NCI-H524 treated with DMSO at 0.1 percent for 48 hours (cell line): ENCODE measurements at regions not wholly inside any gene's neighbourhood (a gene's known extent, or its start where the extent isn't known, plus 50 kb on each side); places are given as distances from the start of the nearest gene placed in this dataset.
"Not testable (repeated sequence)": the region's sequence is repeated elsewhere in the genome, so short reads cannot be mapped to it uniquely, and the experiment has no call there.

ENCODE experiments used
- DNase-seq: peaks from one replicate; lab custom pipeline; 2025; lab: John Stamatoyannopoulos, UW

GRCh38 chr3:18730491-18730890 lies 305.4 kb upstream of the SATB1 start:
- DNase-seq = no peak

DNA sequence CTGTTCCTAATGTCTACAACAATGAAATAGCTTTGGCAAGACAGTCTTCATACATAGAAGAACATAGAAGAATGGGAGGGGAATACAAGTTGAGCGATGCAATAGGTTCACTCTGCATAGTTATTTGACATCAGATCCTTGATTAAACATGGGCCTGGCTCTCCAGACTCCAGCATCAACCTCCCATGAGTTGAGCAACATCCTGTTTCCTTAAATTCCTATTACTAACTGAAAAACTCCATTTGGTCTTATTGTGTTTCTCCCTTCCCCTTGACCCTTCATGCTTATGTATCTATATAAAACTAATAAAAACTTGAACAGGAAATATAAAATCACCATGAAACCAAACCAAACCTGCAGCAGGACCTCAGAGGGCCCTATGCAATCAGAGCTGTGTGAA lies 304.5 kb upstream of the SATB1 start:
- DNase-seq = no peak

- no peak for DNase-seq
Observed at GRCh38 chr3:18725668-18726407, 300.7 kb upstream of the SATB1 start.

DNA sequence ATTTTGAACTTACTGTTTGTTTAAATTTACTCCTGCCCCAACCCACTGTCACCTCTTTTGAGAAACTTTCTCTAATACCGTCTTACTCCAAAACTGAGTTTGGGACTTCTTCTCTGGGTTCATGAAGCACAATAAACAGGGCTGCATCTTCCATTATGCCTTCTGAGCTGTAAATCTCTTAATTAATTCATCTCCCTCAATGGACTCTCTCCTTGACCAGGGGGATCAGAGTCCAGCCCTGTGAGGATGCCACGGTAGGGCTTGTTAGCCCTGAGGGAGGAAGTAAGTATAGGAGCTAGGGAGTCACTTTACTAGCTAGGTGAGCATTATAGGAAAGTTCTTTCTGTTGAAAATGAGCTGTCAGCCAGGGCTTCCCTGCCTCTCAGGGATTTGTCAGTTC lies 299.3 kb upstream of the SATB1 start:
- no peak for DNase-seq

DNA sequence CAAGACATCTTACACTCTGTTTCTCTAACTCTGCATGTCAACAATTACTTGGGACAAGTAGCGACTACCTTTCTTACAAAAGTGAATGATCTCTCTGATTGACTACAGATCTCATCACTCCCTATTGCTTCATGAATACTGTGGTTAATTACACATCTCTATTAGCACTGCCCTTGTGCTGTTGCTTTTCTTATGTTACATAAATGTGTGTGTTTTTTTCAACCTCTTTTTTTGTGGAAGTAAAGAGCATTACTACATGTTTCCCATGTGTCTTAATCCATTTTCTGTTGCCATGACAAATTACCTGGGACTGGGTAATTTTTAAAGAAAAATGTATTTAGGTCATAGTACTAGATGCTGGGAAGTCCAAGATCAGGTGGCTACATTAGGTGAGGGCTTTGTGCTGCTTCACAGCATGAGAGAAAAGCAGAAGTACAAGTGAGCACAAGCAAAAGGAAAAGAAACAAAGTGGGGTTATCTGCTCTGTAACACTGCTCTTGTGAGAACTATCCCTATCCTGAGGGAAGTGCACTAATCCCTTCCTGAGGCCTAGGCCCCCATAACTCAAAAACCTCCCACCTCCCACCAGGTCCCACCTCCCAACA lies 298.2 kb upstream of the SATB1 start:
- no peak for DNase-seq

GRCh38 chr3:18720543-18720942 lies 295.4 kb upstream of the SATB1 start:
- no peak for DNase-seq

GRCh38 chr3:18717598-18717997 lies 292.5 kb upstream of the SATB1 start:
- DNase-seq = no peak

GRCh38 chr3:18716821-18717220 lies 291.7 kb upstream of the SATB1 start:
- no peak for DNase-seq

DNA sequence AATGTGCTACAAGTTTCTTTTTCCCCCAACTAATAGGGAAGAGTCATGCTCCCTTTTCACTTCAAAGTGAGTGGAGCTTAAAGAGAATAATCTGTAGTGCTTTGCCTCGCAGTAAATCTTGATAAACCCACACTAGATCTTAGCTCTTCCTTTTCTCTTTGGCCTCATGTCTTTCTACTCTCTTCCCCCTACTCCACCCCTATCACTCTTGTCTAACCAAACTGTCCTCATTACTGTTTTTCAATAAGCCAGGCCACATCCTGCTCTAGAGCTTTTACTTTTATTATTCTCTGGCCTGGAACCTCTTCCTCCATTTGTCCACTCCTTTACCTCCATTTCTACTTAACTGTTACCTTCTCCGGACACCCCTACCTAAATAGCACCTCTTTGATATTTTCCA lies 291.0 kb upstream of the SATB1 start:
- no peak for DNase-seq

DNA sequence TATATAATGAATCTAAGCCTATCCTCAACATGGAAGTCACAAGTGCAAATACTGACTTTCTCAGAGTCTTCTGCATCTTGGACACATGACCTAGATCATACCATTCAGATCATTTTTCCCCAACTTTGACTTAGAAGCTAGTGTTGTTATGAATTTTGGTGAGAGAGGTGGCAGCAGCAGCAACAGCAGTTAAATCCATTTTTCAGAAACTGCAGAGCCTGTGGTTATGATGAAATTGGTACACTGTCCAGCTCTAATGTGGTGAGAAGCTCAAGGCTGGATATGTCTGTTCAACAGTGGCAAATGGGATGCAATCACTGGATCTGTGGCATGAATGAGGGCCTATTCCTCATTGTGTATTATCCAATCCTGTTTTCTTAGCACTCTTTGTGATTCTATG lies 290.1 kb upstream of the SATB1 start:
- DNase-seq = no peak

DNA sequence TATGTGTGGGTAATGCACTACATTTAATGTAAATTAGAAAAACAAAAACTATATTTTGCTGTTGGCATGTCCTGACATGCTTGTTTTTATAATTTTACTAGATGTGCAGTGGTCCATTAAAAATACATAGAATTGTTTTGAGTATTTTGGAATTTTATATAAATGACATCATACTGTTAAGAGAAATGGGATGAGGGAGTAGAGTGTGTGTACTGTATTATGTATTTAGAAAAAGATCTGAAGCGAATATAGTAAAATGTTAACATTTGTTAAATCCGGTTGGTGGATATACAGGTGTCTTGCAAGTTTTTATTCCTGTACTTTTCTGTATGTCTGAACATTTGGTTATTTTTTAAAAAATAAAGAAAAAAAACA lies 288.4 kb upstream of the SATB1 start:
- no peak for DNase-seq

- DNase-seq = no peak
Observed at GRCh38 chr3:18712713-18713576, 287.8 kb upstream of the SATB1 start.

DNA sequence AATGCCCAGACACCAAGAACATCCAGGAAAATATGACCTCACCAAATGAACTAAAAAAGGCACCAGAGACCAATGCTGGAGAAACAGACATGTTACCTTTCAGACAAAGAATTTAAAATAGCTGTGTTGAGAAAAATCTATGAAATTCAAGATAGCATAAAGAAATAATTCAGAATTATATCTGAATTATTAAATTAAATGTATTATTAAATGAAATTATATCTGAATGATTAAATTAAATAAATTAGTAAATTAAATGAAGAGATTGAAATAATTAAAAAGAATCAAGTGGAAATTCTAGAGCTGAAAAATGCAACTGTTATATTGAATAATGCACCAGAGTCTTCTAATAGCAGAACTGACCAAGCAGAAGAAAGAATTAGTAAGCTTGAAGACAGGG lies 279.2 kb upstream of the SATB1 start:
- no peak for DNase-seq

DNA sequence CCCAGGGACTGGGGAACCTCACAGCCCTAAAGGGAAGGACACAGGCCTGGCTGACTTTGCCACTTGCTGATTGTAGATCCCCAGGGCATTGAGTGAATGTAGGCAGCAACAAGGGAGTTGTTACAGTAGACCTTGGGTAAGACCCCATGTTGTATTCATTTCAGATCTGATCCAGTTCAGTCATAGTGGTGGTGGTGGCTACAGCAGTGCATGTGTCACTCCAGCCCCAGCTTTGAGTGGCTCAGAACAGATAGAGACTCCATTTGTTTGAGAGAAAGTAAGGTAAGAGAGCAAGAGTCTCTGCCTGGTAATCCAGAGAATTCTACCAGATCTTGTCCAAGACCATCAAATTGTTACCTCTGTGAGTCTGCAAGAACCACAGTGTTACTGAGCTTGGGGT lies 278.7 kb upstream of the SATB1 start:
- DNase-seq = no peak

DNA sequence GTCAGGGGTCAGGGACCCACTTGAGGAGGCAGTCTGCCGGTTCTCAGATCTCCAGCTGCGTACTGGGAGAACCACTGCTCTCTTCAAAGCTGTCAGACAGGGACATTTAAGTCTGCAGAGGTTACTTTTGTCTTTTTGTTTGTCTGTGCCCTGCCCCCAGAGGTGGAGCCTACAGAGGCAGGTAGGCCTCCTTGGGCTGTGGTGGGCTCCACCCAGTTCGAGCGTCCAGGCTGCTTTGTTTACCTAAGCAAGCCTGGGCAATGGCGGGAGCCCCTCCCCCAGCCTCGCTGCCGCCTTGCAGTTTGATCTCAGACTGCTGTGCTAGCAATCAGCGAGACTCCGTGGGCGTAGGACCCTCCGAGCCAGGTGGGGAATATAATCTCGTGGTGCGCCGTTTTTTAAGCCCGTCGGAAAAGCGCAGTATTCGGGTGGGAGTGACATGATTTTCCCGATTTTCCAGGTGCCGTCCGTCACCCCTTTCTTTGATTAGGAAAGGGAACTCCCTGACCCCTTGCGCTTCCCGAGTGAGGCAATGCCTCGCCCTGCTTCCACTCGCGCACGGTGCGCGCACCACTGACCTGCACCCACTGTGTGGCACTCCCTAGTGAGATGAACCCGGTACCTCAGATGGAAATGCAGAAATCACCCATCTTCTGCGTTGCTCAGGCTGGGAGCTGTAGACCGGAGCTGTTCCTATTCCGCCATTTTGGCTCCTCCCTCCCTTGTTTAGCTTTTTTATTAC lies 268.6 kb upstream of the SATB1 start:
- DNase-seq = not testable (repeated sequence)

GRCh38 chr3:18687286-18687685 lies 262.1 kb upstream of the SATB1 start:
- DNase-seq = no peak

DNA sequence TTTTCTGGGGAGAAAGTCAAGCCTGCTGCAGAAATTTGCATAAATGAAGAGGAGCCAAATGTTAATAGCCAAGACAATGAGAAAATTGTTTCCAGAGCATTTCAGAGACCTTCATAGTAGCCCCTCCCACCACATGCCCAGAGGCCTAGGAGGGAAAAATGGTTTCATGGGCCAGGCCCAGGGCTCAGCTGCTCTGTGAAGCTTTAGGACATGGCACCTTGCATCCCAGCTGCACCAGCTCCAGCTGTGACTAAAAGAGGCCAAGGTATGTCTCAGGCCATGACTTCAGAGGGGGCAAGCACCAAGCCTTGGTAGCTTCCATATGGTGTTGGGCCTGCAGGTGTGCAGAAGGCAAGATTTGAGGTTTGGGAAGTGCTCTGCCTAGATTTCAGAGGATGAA lies 258.8 kb upstream of the SATB1 start:
- DNase-seq = no peak

DNA sequence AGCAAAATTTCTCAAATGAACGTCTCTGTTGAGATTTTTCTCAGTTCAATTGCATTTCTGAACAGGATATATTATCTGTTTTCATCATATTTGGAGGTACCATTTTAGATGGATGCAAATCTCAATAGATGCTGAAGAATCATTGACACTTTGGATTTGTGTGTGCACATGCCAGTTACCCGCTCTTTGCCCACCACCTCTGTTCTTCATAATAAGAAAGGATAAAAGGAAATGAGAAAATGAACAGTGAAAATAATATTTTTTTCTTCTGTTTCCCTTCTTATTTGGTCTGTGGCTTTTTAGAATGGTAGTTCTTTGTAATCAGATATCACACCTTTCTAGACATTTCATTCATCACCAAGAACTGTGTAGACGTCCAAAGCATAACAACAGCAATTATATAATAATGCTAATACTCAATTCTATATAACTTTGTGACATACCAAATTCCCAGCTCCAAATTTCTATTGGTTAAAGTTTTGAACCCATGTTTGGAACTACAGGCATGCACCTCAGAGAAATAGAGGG lies 256.7 kb upstream of the SATB1 start:
- DNase-seq = no peak

DNA sequence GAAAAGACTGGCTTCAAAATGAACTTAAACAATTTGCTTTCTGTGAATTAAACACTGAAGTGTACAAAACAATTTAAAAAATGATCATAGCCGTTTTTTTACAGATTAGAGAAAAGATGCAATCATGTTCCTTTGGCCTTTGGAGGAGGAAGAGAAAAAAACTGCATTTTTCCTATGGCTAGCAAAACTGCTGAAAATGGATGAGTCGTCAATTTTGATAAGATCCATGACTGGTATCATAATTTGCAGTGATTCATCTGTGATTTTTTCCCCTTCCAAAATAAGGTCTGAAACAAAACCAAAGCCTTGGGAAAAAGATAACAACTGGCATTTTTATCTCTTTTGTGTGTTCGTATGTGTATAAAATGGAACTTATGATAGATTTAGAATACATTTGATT lies 255.6 kb upstream of the SATB1 start:
- no peak for DNase-seq

GRCh38 chr3:18679238-18679637 lies 254.1 kb upstream of the SATB1 start:
- no peak for DNase-seq

DNA sequence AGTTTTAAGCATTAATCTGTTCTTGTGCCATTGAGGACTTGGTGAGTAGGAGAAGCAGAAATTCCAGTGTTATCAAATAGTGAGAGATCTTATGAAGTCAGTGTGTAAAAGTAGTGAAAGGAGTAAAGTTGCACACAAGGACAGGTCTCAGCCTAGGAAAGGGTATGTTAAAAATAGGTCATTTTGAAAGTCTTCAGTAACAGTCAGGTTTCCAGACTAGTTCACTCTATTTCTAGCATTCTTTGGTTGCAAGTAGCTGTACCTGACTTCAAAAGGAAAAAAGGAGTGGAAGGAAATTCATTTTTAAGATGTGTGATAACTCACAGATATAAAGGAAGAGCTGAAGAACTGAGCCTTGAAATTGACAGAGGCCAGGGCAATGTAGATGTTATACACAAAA lies 250.1 kb upstream of the SATB1 start:
- no peak for DNase-seq

DNA sequence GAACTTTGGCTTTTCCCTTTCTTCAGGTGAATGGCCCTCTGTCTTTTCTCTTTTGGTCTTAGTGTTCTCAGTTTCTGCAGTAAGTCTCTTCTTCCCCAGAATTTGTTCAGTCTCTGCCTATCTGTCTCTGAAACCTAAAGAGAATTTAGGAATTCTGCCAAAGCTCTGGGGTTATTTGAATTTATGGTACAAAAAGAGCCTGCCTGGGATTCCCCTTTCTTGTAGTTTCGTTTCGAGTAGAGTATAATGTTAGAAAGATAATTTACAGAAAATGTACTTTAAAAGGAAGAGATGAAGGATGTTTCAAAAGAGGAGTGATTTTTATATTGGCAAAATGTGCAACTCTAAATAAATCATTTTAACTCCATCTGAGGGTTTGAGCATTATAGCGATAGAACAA lies 247.4 kb upstream of the SATB1 start:
- DNase-seq = no peak
